SK-N-SH (cell line): ENCODE measurements at regions not wholly inside any gene's neighbourhood (a gene's known extent, or its start where the extent isn't known, plus 50 kb on each side); places are given as distances from the start of the nearest gene placed in this dataset.

Source experiments
- CTCF ChIA-PET: fragments of 300-600, 350-600 bp; formaldehyde crosslinking; extraction: SDS; loops from one replicate; lab custom pipeline; 2021; lab: Yijun Ruan, JAX
- POLR2A ChIA-PET: fragments of 350-600 bp; sonication (Branson Sonifier 250); formaldehyde crosslinking; extraction: SDS; loops from one replicate; lab custom pipeline; 2020; ENCODE audit warnings: antibody characterized with exemption, inconsistent platforms; lab: Yijun Ruan, JAX
- DNase-seq: peaks from one replicate; pipeline ENCODE4 v3.0.0; 2012
- H2AFZ ChIP-seq: fragments of 200-600 bp; sonication (generic); 2 replicates; pipeline ENCODE4 v1.8.1; 2016; ENCODE audit warnings: antibody characterized with exemption, mild to moderate bottlenecking, low read depth
- H3F3A ChIP-seq: fragments of 200-600 bp; sonication (generic); replicated peaks from 2 replicates; pipeline ENCODE3; 2016; ENCODE audit warnings: antibody characterized with exemption, mild to moderate bottlenecking; ENCODE audit not compliant: insufficient read depth
- H3K27ac ChIP-seq, 2 experiments: fragments of 200-500 bp in 1 of 2; fragments of 200-600 bp in 1 of 2; sonication (Bioruptor generic) in 1 of 2; sonication (generic), shearing (Covaris generic) in 1 of 2; 2 replicates each; pipeline versions ENCODE4 v1.5.1 to v1.6.1; 2014 to 2016; ENCODE audit warnings: low read depth in 2 of 2, inconsistent platforms in 1 of 2, low read length in 1 of 2, mild to moderate bottlenecking in 1 of 2, mixed read lengths in 1 of 2
- H3K27me3 ChIP-seq: fragments of 200-600 bp; sonication (generic), shearing (Covaris generic); 2 replicates; pipeline ENCODE4 v1.6.1; 2016; ENCODE audit warnings: mixed run types; ENCODE audit not compliant: insufficient read depth
- H3K36me3 ChIP-seq, 2 experiments: fragments of 200-500 bp in 1 of 2; fragments of 200-600 bp in 1 of 2; sonication (Bioruptor generic) in 1 of 2; sonication (generic) in 1 of 2; replicated peaks in 1 of 2; 2 replicates each; pipeline versions ENCODE3 to v1.5.1; 2014 to 2016; ENCODE audit warnings: low read length in 1 of 2, mild to moderate bottlenecking in 1 of 2; ENCODE audit not compliant: insufficient read depth in 2 of 2, control insufficient read depth in 1 of 2
- H3K4me1 ChIP-seq, 2 experiments: fragments of 200-500 bp in 1 of 2; fragments of 200-600 bp in 1 of 2; sonication (Bioruptor generic) in 1 of 2; sonication (generic), shearing (Covaris generic) in 1 of 2; 2 replicates each; pipeline versions ENCODE4 v1.5.1 to v1.6.1; 2014 to 2016; ENCODE audit warnings: low read depth in 1 of 2, low read length in 1 of 2, mixed run types in 1 of 2; ENCODE audit not compliant: insufficient read depth in 2 of 2, control insufficient read depth in 1 of 2
- H3K4me2 ChIP-seq: fragments of 200-600 bp; sonication (generic), shearing (Covaris generic); 2 replicates; pipeline ENCODE4 v1.6.1; 2017; ENCODE audit warnings: mixed run types
- H3K4me3 ChIP-seq, 2 experiments: fragments of 200-500 bp in 1 of 2; fragments of 200-600 bp in 1 of 2; sonication (Bioruptor generic) in 1 of 2; sonication (generic), shearing (Covaris generic) in 1 of 2; 2 replicates each; pipeline versions ENCODE4 v1.5.1 to v1.8.1; 2014 to 2016; ENCODE audit warnings: low read depth in 2 of 2, inconsistent platforms in 1 of 2, low read length in 1 of 2, mild to moderate bottlenecking in 1 of 2, mixed read lengths in 1 of 2, moderate library complexity in 1 of 2
- H3K79me2 ChIP-seq: fragments of 200-600 bp; sonication (generic); 2 replicates; pipeline ENCODE4 v1.8.1; 2017; ENCODE audit warnings: mild to moderate bottlenecking; ENCODE audit not compliant: insufficient read depth
- H3K9ac ChIP-seq: fragments of 200-600 bp; sonication (generic); 2 replicates; pipeline ENCODE4 v1.6.1; 2017; ENCODE audit warnings: mixed run types
- H3K9me2 ChIP-seq: fragments of 200-600 bp; sonication (generic); 2 replicates; pipeline ENCODE4 v1.6.1; 2017; ENCODE audit warnings: mixed run types
- H3K9me3 ChIP-seq: fragments of 200-600 bp; sonication (generic); 2 replicates; pipeline ENCODE4 v1.6.1; 2017; ENCODE audit warnings: mixed run types, mild to moderate bottlenecking, moderate library complexity
- H4K20me1 ChIP-seq: fragments of 200-600 bp; sonication (generic); 2 replicates; pipeline ENCODE4 v1.6.1; 2017; ENCODE audit warnings: mild to moderate bottlenecking, mixed run types; ENCODE audit not compliant: insufficient read depth
- CHD2 ChIP-seq: fragments of 150-350 bp; IDR thresholded peaks from 2 replicates; pipeline ENCODE4 v1.6.1; 2018; ENCODE audit warnings: low read length; ENCODE audit not compliant: partially characterized antibody
- CTCF ChIP-seq: fragments of 200-600 bp; sonication (generic); IDR thresholded peaks from 2 replicates; pipeline ENCODE4 v1.6.1; 2017; ENCODE audit warnings: antibody characterized with exemption, mild to moderate bottlenecking, moderate library complexity
- ELF1 ChIP-seq: IDR thresholded peaks from 2 replicates; pipeline ENCODE4 v1.4.0; 2012
- EZH2phosphoT487 ChIP-seq: fragments of 200-600 bp; sonication (generic); IDR thresholded peaks from 2 replicates; pipeline ENCODE4 v1.6.1; 2017; ENCODE audit warnings: low read depth, mixed run types, mild to moderate bottlenecking, antibody characterized with exemption, moderate library complexity, borderline replicate concordance
- FOSL2 ChIP-seq: IDR thresholded peaks from 2 replicates; pipeline ENCODE4 v1.4.0; 2012; ENCODE audit warnings: low read depth, mild to moderate bottlenecking, moderate library complexity, borderline replicate concordance
- FOXM1 ChIP-seq: IDR thresholded peaks from 2 replicates; pipeline ENCODE4 v1.4.0; 2012; ENCODE audit warnings: low read depth, mild to moderate bottlenecking
- MAX ChIP-seq: IDR thresholded peaks from 2 replicates; pipeline ENCODE4 v1.4.0; 2012; ENCODE audit warnings: low read depth
- MXI1 ChIP-seq: IDR thresholded peaks from 2 replicates; pipeline ENCODE4 v1.6.1; 2012; ENCODE audit warnings: mild to moderate bottlenecking, low read depth, low read length, improper control_type of control experiment
- NRF1 ChIP-seq: IDR thresholded peaks from 2 replicates; pipeline ENCODE4 v1.6.1; 2012; ENCODE audit warnings: low read depth, mild to moderate bottlenecking, low read length
- POLR2AphosphoS5 ChIP-seq: IDR thresholded peaks from 2 replicates; pipeline ENCODE4 v1.6.1; 2012; ENCODE audit warnings: low read depth, low read length
- RAD21 ChIP-seq: IDR thresholded peaks from 2 replicates; pipeline ENCODE4 v1.6.1; 2012; ENCODE audit warnings: mild to moderate bottlenecking, low read length
- RCOR1 ChIP-seq: fragments of 150-350 bp; IDR thresholded peaks from 2 replicates; pipeline ENCODE4 v1.6.1; 2017; ENCODE audit warnings: antibody characterized with exemption, low read length
- REST ChIP-seq: IDR thresholded peaks from 2 replicates; pipeline ENCODE4 v1.6.1; 2012; ENCODE audit warnings: mild to moderate bottlenecking, low read depth, low read length, moderate library complexity
- TCF12 ChIP-seq: IDR thresholded peaks from 2 replicates; pipeline ENCODE4 v1.4.0; 2012
- TEAD4 ChIP-seq: IDR thresholded peaks from 2 replicates; pipeline ENCODE4 v1.4.0; 2012; ENCODE audit warnings: mild to moderate bottlenecking, borderline replicate concordance; ENCODE audit not compliant: insufficient read depth
- YY1 ChIP-seq: IDR thresholded peaks from 2 replicates; pipeline ENCODE4 v1.4.0; 2012; ENCODE audit warnings: low read depth, mild to moderate bottlenecking
- WGBS: methylation state at CpG from one replicate; pipeline ENCODE4 v1.1.6; 2017; ENCODE audit warnings: low lambda C conversion rate; 5-methylcytosine and 5-hydroxymethylcytosine counted together
- TF ChIP-seq, protein P1 (sequence below): IDR thresholded peaks from 2 replicates; pipeline ENCODE4 v1.4.0; 2012; ENCODE audit warnings: low read depth, borderline replicate concordance

- DNase-seq: peak; percentile 11
- Histone ChIP-seq H3K36me3 (no peaks in the 10 kb centered on the region), H2AFZ (no peak overlapping the region), H3K9me2 (no peaks in the 10 kb centered on the region), H3K9ac (no peak overlapping the region), H3F3A (no peaks in the 10 kb centered on the region), H3K79me2 (no peaks in the 10 kb centered on the region), H3K4me1 (no peaks in the 10 kb centered on the region), H3K9me3 (no peaks in the 10 kb centered on the region), H3K4me3 (no peak overlapping the region), H3K27ac (no peak overlapping the region), H3K4me2 (no peak overlapping the region), H4K20me1 (no peaks in the 10 kb centered on the region), H3K27me3 (no peaks in the 10 kb centered on the region)
- POLR2A ChIA-PET: no interaction called here
- CTCF ChIA-PET: interaction anchor here (0.7 kb wide), 1 partner anchor 198 kb away, joined by 3 read pairs; no protein-coding TSS in a partner anchor
- 80% methylated on average over 5 of the region's 5 CpGs for WGBS
- TF ChIP-seq MAX (no peak), MXI1 (no peak), TEAD4 (no peak), CTCF (peak; percentile 24; the same call in 1 of the 2 replicates), NRF1 (no peak)
- TF ChIP-seq, all 33 proteins: peak for 1
Measured at GRCh38 chr1:200290010-200290685, 119.7 kb downstream of the ZNF281 start.

GRCh38 chr1:200288226-200288625 lies 121.6 kb downstream of the ZNF281 start:
- TF ChIP-seq, protein P1, sequence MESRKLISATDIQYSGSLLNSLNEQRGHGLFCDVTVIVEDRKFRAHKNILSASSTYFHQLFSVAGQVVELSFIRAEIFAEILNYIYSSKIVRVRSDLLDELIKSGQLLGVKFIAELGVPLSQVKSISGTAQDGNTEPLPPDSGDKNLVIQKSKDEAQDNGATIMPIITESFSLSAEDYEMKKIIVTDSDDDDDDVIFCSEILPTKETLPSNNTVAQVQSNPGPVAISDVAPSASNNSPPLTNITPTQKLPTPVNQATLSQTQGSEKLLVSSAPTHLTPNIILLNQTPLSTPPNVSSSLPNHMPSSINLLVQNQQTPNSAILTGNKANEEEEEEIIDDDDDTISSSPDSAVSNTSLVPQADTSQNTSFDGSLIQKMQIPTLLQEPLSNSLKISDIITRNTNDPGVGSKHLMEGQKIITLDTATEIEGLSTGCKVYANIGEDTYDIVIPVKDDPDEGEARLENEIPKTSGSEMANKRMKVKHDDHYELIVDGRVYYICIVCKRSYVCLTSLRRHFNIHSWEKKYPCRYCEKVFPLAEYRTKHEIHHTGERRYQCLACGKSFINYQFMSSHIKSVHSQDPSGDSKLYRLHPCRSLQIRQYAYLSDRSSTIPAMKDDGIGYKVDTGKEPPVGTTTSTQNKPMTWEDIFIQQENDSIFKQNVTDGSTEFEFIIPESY: no peak
- TF ChIP-seq CTCF (no peak), ELF1 (no peak), FOSL2 (no peak), CHD2 (no peak), YY1 (no peak), POLR2AphosphoS5 (no peak), RAD21 (no peak), REST (no peak), EZH2phosphoT487 (no peak), RCOR1 (no peak), TCF12 (no peak), FOXM1 (no peak)
- Histone ChIP-seq H3K4me1 (no peaks in the 10 kb centered on the region), H3K27me3 (no peaks in the 10 kb centered on the region), H3K27ac (no peak overlapping the region), H3K4me3 (no peak overlapping the region), H4K20me1 (no peaks in the 10 kb centered on the region), H3K9ac (no peak overlapping the region), H3K4me2 (no peak overlapping the region), H3K36me3 (no peaks in the 10 kb centered on the region), H2AFZ (no peak overlapping the region), H3K9me3 (no peaks in the 10 kb centered on the region), H3F3A (no peaks in the 10 kb centered on the region), H3K9me2 (no peaks in the 10 kb centered on the region), H3K79me2 (no peaks in the 10 kb centered on the region)
- POLR2A ChIA-PET: no interaction called here
- no peak for DNase-seq
- WGBS: 94% methylated on average over 5 of the region's 5 CpGs
- CTCF ChIA-PET: interaction anchor here (1.0 kb wide), 1 partner anchor 19 kb away, joined by 3 read pairs; no protein-coding TSS in a partner anchor
